HG02884 (cell line): ENCODE measurements at regions not wholly inside any gene's neighbourhood (a gene's known extent, or its start where the extent isn't known, plus 50 kb on each side); places are given as distances from the start of the nearest gene placed in this dataset.
"Not testable (repeated sequence)": the region's sequence is repeated elsewhere in the genome, so short reads cannot be mapped to it uniquely, and the experiment has no call there.

Experiments
- ATAC-seq: cut with Tn5 transposase; IDR thresholded peaks from one replicate; pipeline ENCODE4 v1.9.1; 2021; ENCODE audit warnings: mild to moderate bottlenecking, moderate library complexity; ENCODE audit not compliant: unreplicated experiment

DNA sequence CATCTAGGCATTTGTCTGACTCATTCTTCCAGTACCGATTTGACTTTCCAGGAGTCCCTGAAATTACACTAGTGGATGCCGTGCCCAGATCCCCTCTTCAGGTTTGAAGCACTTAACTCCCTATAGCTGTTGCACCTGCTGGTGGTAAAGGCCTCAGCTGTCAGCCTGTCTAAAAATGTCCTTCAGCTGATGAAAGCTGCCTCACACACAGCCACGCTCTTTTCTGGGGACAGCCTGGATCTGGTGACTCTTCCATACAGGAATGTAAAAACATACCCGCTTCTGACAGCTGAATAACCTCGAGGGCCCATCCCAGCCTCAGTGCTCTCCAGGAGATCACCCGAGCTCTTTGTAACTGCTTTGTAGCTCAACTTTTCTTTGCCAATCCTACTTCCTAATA, 534.1 kb upstream of the GRM7 start:
- ATAC-seq, result no peak

- not testable (repeated sequence) for ATAC-seq
Measured at GRCh38 chr3:6340980-6341325, 520.0 kb upstream of the GRM7 start.

GRCh38 chr3:6351752-6352151, 509.2 kb upstream of the GRM7 start:
- no peak for ATAC-seq

DNA sequence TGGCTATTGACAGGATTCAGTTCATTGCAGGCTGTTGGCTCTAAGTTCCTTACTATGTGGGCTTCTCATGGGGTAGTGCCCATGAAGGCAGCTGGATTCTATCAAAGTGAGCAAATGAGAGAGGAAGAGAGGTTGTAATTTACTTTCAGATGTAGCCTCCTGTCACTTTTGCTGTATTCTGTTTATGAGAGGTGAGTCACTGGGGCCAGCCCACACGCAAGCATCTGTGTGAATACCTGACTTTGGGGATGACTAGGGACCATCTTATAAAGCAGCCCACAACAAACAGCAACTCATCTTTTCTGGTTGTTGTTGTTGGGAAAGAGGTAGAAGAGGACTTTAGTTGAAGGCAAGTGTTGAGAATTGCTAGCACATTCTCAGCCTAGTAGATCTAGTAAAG, 506.3 kb upstream of the GRM7 start:
- ATAC-seq, result no peak

DNA sequence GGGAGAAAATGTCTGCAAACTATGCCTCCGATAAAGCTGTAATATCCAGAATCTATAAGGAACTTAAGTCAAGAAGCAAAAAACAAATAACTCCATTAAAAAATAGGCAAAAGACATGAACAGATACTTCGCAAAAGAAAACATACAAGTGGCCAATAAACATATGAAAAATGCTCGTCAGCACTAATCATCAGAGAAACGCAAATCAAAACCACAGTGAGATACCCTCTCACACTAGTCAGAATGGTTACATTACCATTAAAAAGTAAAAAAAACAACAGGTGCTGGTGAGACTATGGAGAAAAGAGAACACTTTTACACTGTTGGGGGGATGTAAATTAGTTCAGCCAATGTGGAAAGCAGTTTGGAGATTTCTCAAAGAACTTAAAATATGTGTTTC, 498.5 kb upstream of the GRM7 start:
- ATAC-seq, result no peak

- ATAC-seq, result no peak
Measured at GRCh38 chr3:6367171-6367570, 493.7 kb upstream of the GRM7 start.

DNA sequence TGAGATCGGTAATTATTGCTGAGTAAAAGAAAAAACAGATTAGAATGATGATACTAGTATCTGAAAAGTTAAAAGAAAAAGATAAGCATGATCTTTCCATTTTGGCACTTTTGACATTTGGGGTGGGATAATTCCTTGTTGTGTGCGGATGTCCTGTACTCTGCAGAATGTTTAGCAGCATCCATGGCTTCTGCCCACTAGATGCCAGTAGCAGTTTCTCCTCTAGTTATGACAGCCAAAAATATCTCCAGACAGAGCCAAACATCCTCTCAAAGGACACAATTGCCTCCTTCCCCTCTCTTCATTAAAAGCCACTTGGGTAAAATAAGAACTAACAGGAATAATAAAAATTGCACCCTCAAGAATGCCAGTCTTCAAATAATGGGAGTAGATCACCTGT, 468.8 kb upstream of the GRM7 start:
- ATAC-seq, result no peak

DNA sequence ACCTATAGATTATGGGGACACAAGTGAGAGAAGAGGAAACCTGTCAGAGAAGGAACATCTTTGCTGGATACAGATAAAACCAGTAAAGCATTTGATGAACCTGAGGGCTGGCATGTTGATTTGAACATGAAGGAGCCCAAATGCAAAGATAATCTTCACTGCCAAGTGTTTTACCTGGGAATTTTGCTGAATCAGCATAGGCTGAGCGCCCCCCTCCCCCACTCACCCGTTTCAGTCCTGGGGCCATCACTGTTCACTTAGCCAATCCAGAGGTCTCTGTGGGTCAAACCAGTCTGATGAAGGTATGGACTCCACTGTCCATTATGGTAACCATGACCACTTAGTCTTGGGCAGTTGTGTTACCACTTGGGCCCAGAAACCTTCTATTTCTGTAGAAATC, 466.0 kb upstream of the GRM7 start:
- ATAC-seq, result no peak

GRCh38 chr3:6396631-6397030, 464.3 kb upstream of the GRM7 start:
- ATAC-seq, result no peak

DNA sequence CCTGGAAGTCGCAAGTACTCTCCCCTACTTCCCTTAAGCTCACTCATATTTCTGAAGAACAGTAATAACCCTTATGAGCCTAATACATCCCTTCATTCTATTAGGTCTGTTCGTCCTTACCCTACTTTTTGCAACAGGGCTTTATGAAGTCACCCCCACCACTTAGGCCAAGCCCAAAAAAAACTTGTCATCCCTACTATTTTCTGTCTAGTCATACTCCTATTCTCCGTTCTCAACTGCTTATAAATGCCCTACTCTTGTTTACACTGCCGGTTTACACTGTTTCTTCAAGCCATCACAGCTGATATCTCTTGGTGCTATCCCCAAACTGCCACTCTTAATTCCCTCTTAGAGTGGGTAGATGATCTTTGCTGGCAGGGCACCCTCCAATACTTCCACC, 458.2 kb upstream of the GRM7 start:
- not testable (repeated sequence) for ATAC-seq

- not testable (repeated sequence) for ATAC-seq
Measured at GRCh38 chr3:6406923-6407322, 454.0 kb upstream of the GRM7 start.

DNA sequence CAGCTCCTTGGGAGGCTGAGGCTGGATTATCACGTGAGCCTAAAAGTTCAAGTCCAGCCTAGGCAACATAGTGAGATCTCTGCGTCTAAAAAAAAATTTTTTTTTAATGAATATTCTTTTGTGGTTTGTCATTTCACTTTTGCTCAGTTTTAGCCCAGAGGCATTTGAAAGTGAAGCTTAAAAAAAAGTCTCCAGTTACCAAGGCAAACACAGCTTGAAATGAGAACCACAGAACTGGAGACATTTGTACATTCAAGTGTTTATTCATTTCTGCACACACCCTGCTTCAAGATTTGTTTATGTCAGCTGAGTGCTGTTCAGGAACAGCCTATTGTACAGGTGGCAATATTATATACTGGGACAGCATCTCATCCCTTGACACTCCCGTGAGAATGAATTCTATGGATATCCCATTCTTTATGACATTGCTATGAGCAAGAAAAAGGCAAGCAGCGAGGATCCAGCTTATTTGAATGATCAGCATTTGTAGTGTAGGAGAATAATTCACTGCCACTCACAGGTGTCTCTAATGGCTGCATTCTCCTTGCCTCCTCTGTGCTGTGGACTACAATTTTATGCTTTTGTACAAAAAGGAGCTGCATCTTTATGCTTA, 444.8 kb upstream of the GRM7 start:
- ATAC-seq, result no peak

DNA sequence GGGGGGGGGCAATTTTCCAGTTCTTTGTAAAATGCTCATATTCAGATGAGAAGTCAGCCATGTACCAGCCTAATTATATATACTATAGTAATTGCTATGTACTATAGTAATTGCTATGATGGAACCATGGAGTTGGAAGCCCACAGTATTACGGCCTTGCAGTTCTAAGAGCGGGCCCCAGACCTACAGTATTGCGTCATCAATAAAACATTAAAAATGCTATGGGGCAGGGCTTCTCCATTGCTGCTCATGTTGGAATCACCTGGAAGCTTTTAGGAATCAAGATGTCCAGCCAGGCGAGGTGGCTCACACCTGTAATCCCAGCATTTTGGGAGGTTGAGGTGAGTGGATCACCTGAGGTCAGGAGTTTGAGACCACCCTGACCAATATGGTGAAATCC, 443.7 kb upstream of the GRM7 start:
- ATAC-seq, result no peak

- ATAC-seq, result no peak
Measured at GRCh38 chr3:6418485-6418884, 442.4 kb upstream of the GRM7 start.

GRCh38 chr3:6421666-6422445, 439.1 kb upstream of the GRM7 start:
- no peak for ATAC-seq

GRCh38 chr3:6425289-6425820, 435.6 kb upstream of the GRM7 start:
- ATAC-seq, result no peak

DNA sequence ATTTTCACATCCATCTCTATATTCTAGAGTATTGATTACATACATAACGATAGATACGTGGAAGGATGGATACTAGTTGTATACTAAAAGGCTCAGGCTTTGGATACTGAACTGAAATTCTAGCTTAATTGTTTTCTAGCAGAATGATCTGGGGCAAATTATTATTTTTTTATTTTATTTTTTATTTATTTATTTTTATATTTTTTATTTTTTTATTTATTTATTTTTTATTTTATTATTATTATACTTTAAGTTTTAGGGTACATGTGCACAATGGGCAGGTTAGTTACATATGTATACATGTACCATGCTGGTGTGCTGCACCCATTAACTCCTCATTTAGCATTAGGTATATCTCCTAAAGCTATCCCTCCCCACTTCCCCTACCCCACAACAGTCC, 432.6 kb upstream of the GRM7 start:
- not testable (repeated sequence) for ATAC-seq

GRCh38 chr3:6435951-6436350, 425.0 kb upstream of the GRM7 start:
- no peak for ATAC-seq

DNA sequence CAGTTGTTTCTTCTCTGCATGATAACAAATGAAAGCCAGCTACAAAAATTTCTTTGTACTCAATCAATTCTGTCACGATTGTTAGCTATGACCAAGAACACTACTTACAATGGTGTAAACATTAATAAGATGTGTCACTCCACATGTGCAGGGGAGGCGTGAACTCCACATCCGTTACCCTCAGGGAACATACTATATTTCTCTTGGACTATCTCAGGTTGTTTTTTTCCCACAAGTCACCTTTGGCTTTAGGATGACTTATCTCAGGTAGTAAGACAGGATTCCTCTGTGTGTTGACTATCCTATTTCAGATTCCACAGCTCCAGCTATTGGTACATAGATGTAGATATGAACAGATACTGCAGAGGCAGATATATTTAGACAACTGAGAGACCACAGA, 423.3 kb upstream of the GRM7 start:
- no peak for ATAC-seq

DNA sequence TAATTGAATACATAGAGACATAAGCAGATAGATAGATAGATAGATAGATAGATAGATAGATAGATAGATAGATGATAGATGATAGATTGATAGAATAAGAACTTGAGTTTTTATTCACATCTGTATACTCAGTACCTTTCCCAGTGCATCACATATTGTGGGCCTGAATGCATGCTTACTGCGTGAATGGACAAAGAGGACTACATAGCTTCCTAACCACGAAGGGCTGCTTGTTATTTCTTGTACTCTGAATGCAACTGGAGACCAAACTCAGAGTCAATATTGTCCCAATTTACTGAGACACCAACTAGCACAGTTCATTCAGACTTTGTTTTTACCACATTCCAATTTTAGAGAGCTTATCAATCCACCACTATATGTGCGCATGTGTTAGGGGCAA, 422.9 kb upstream of the GRM7 start:
- ATAC-seq, result no peak

GRCh38 chr3:6439226-6439625, 421.7 kb upstream of the GRM7 start:
- no peak for ATAC-seq

DNA sequence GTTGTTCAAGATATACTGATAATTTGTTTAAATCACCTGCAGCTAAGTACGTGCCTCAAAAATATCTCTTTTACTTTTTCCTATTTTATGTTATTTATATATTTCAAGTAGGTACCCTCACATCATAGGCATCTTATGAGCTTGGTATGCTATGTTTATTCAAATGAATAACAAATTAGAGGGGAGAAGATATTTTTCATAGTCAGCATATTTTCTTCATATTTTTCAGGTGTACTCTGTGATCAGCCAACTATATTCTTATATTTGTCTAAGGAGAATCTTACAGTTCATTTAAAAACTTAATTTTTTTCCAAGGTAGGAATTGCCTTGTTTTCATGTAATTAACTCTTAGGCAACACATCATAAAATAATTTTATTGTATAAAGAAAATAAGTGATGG, 421.1 kb upstream of the GRM7 start:
- no peak for ATAC-seq
